SH-SY5Y (cell line): ENCODE measurements at regions not wholly inside any gene's neighbourhood (a gene's known extent, or its start where the extent isn't known, plus 50 kb on each side); places are given as distances from the start of the nearest gene placed in this dataset.

Experiments used
- GATA2 ChIP-seq: IDR thresholded peaks from 2 replicates; pipeline ENCODE4 v1.6.1; 2011; ENCODE audit warnings: mild to moderate bottlenecking, low read depth, low read length
- GATA3 ChIP-seq: IDR thresholded peaks from 2 replicates; pipeline ENCODE4 v1.6.1; 2011; ENCODE audit warnings: low read depth, mild to moderate bottlenecking, low read length, moderate library complexity

GRCh38 chr5:110105692-110106091 is 416.0 kb downstream of the MAN2A1 start:
- TF ChIP-seq GATA2 (no peak), GATA3 (no peak)
